DMS153 treated with DMSO at 0.1 percent for 48 hours (cell line): ENCODE measurements at regions not wholly inside any gene's neighbourhood (a gene's known extent, or its start where the extent isn't known, plus 50 kb on each side); places are given as distances from the start of the nearest gene placed in this dataset.
"Not testable (repeated sequence)": the region's sequence is repeated elsewhere in the genome, so short reads cannot be mapped to it uniquely, and the experiment has no call there.

Experiments
- DNase-seq: peaks from one replicate; lab custom pipeline; 2025; ENCODE audit not compliant: unreplicated experiment; lab: John Stamatoyannopoulos, UW

DNA sequence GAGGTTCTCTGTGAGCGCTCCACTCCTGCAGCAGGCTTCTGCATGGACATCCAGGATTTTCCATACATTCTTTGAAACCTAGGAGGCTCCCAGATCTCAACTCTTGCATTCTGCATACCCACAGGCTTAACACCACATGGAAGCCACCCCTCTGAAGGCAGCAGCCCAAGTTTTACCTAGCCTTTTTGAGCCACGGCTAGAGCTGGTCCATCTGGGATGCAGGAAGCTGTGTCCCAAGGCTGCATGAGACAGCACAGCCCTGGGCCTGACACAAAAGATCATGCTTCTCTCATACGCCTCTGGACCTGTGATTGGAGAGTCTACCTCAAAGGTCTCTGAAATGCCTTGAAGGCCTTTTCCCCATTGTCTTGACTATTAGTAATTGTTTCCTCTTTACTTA is 53.6 kb upstream of the RPRM start:
- DNase-seq: no peak

DNA sequence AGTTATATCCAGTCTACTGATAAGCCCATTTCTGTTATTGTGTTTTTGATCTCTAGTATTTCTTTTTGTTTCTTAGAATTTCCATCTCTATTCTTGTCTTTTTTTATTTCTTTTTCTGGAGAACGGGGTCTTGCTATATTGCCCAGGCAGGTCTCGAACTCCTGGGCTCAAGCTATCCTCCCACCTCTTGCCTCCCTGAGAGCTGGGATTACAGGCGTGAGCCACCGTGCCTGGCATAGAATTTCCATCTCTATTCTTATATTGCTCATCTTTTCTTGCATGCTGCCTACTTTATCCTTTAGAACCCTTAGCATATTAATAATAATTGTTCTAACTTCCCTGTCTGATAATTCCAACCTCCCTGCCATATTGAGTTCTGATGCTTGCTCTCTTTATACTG is 55.2 kb upstream of the RPRM start:
- DNase-seq: not testable (repeated sequence)

DNA sequence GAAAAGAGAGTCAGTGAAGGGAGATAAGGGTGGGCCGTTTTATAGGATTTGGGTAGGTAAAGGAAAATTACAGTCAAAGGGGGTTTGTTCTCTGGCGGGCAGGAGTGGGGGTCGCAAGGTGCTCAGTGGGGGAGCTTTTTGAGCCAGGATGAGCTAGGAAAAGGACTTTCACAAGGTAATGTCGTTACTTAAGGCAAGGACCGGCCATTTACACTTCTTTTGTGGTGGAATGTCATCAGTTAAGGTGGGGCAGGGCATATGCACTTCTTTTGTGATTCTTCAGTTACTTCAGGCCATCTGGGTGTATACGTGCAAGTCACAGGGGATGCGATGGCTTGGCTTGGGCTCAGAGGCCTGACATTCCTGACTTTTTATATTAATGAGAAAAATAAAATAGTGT is 56.0 kb upstream of the RPRM start:
- not testable (repeated sequence) for DNase-seq

- DNase-seq: no peak
Observed at GRCh38 chr2:153536115-153536514, 57.6 kb upstream of the RPRM start.

DNA sequence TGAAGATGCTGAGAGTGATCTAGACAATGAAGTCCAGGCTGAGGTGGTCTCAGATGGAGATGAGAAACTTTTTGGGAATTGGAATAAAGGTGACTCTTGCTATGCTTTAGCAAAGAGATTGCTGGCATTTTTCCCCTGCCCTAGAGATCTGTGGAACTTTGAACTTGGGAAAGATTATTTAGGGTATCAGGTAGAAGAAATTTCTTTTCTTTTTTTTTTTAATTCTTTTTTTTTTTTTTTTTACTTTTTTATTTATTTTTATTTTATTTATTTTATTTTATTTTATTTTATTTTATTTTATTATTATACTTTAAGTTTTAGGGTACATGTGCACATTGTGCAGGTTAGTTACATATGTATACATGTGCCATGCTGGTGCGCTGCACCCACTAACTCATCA is 59.5 kb upstream of the RPRM start:
- DNase-seq: not testable (repeated sequence)

- DNase-seq: no peak
Observed at GRCh38 chr2:153543635-153544071, 65.1 kb upstream of the RPRM start.

DNA sequence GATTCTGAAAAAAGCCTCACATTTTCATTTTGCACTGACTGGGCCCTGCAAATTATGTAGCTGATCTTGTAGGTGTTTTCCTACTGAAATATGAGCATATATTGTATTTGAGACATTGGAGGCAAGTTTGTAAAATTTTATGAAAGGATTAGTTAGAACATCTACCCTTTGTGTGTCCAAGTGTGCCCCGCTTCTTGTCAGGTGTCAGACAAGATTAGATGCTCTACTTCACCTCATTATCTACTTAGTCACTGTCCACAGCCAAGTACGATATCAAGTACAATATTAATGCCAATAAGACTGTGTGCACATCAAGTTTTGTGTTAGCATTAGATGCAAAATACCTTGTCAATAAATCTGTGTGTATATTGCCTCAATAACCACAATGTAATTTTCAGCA is 67.8 kb upstream of the RPRM start:
- DNase-seq: no peak

- DNase-seq: no peak
Observed at GRCh38 chr2:153548536-153548935, 70.0 kb upstream of the RPRM start.

DNA sequence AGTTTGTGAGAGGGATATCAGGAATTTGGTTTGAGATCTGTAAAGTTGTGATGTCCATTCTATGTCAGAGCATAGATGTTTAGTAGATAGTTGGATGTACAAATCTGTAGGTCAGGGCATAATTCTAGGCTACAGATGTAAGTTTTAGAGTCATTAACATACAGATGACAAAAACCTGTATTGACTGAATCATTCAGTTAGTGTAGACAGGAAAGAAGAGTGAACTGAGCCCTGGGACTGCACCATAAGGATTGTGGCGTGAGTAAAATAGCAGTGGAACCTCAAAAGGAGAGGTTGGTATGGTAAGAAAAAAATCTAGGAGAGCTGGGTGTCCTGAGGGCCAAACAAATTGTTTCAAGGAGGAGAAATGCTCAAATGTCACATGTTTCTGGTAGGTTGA is 73.1 kb upstream of the RPRM start:
- DNase-seq: no peak

DNA sequence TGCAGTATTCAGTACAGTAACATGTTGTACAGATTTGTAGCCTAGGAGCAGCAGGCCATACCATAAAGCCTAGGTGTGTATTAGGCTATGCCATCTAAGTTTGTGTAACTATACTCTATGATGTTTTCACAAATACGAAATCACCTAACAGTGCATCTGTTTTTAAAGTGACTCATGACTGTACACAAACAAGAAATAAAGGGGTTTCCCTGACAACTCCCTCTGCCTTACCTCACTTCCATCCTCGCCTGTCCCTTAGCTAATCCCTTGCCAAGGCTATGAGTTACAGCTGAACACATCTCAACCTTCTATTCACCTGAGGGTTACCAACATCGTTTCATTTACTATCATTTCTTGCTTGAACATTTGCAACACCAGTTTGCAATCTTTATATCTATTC is 78.6 kb upstream of the RPRM start:
- no peak for DNase-seq

DNA sequence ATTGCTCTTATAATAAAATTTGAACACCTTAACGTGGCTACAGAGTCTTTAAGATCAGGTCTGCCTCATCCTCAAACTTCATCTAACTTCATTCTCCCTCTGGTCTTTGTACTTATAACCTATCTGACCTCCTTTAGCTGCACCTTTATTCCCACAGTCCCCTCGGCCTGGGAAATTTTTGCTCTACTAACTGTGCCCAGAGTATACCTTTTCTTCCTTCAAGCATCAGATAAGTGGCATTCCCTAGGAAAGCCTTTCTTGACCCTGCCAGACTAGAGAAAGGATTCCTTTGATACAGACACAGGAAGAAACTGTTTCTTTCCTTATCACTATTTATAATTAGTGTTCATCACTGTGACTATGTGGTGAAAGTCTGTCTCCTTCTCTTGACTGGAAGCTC is 79.2 kb upstream of the RPRM start:
- DNase-seq: no peak

- DNase-seq: no peak
Observed at GRCh38 chr2:153558247-153558646, 79.7 kb upstream of the RPRM start.

DNA sequence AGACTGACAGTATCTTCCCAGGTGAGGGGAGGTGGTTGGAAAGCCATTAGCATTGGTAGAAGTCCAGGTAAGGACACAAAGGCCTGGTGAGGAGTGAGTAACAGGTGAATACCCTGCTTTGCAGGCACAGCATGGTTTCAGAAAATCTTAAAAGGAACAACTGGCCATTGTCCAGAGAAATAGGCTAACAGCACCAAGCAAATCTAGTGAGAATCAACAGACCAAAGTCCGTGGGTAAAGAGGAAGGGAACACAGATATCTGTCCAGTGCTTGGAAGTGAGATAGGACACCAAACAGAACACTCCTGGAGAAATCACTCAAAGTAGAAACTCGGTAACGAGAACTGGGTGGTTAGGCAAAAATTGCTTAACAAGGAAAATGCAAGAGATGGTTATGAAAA is 88.8 kb upstream of the RPRM start:
- DNase-seq: no peak

DNA sequence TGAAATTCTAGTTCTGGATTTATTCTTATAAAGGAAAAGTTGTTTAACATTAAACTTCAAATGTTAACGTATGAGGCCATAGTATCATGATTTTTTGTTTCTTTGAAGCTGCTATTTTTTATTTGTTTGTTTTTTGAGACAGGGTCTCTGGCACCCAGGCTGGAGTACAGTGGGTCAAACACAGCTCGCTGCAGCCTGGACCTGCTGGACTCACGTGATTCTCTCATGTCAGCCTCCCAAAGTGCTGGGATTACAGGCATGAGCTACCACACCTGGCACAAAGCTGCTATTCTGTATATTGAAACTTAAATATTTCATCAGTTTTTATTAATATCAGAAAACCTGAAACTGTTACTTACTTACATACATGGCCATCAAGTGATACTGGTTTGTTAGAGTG is 89.5 kb upstream of the RPRM start:
- no peak for DNase-seq

GRCh38 chr2:153575171-153575853 is 96.8 kb upstream of the RPRM start:
- DNase-seq: no peak

- no peak for DNase-seq
Observed at GRCh38 chr2:153584244-153584643, 105.7 kb upstream of the RPRM start.

DNA sequence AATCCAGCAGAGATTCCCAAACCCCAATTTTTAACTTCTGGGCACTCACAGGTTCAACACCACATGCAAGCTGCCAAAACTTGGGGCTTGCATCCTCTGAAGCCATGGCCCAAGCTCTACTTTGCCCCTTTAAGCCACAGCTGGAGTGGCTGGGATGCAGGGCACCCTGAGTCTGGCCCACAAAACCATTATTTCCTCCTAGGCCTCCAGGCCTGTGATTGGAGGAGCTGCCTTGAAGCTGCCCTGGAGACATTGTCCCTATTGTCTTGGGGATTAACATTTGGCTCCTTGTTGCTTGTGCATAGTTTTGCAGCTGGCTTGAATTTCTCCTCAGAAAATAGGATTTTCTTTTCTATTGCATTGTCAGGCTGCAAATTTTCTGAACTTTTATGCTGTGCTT is 109.8 kb upstream of the RPRM start:
- DNase-seq: no peak

DNA sequence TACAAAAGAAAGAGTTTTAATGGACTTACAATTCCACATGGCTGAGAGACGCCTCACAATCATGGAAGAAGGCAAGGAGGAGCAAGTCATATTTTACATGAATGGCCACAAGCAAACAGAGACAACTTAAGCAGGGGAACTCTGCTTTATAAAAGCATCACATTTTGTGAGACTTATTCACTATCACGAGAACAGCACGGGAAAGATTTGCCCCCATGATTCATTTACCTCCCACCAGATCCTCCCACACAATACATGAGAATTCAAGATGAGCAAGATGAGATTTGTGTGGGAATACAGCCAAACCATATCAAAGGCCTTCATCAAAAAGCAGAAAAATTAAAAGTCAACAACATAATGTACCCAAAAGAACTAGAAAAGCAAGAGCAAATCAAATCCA is 111.0 kb upstream of the RPRM start:
- no peak for DNase-seq

DNA sequence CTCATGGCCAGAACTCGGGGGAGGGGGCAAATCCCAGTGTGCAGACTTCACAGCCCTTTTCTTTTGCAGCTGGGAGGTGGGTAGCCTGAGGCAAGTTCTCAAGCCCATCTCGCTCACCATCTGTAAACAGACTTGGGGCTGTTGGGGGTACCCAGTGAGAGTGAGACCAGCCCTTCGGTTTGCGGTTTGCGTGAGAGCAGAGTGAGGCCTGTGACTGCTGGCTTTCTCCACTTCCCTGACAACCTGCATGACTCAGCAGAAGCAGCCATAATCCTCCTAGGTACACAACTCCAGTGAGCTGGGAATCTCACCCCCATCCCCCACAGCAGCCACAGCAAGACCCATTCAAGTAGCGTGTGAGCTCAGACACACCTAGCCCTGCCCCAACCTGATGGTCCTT is 114.5 kb upstream of the RPRM start:
- DNase-seq: not testable (repeated sequence)

DNA sequence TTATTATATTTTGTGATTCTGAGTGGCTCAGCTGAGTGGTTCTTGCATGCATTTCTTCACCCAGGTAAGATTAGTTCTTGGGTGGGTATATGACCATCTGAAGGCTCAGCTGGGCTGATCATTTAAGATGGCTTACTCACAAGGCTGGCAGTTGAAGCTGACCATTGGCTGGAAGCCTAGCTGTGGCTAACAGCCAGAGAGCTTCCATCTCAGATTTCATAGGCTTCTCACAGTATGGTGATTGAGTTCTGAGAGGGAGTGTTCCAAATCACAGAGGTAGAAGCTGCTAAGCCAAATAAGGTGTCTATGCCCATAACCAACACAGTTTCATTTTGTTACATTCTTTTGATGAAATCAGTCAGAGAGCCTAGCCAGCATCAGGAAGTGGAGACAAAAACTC is 117.4 kb upstream of the RPRM start:
- peak; percentile 13 for DNase-seq

GRCh38 chr2:153601812-153602211 is 123.2 kb upstream of the RPRM start:
- no peak for DNase-seq

GRCh38 chr2:153604133-153604532 is 125.6 kb upstream of the RPRM start:
- DNase-seq: no peak

- DNase-seq: no peak
Observed at GRCh38 chr2:153606623-153607022, 128.1 kb upstream of the RPRM start.
